NCI-H82 (cell line): ENCODE measurements at regions not wholly inside any gene's neighbourhood (a gene's known extent, or its start where the extent isn't known, plus 50 kb on each side); places are given as distances from the start of the nearest gene placed in this dataset.
A peak's percentile ranks its signal among the peaks of the same experiment; 100 is the strongest.
"Not testable (repeated sequence)": the region's sequence is repeated elsewhere in the genome, so short reads cannot be mapped to it uniquely, and the experiment has no call there.

Experiments used
- DNase-seq: peaks from one replicate; lab custom pipeline; 2025; lab: John Stamatoyannopoulos, UW

DNA sequence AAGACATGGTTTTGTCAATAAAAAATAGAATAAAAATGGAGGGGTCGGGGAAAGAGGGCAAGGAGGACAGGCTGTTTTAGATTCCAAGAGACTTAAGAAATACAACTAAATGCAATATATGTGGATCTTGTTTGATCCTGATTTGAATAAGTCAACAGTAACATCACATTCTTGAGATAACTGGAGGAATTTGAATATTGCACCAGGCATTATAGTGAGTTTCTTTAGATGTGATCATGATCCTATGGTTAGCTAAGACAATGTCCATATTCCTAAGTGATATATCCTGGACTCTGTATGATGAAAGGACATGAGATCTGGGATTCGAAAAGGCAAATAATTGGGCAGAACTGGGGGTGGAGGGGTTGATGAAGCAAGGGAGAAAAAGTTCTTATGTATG lies 311.8 kb downstream of the PLPP3 start:
- DNase-seq, result no peak

GRCh38 chr1:56266359-56266758 lies 313.0 kb downstream of the PLPP3 start:
- DNase-seq, result no peak

DNA sequence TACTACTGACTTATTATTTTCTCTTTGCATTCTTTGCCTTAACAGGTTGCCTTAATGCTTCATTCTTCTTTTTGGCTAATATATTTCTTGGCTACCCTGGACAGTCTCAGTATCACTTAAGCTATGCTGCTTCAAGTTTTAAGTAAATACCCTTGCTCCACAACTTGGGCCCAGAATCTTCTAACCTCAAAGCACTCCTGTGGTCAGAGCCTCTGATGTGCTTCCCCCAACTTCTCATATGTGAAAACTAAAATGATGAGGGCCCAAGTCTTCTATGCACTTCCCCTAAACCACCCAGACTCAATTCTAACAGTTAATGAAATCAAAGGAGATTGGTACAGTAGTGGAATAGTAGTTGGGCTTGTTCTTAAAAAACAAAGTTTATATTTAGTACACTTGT lies 314.1 kb downstream of the PLPP3 start:
- no peak for DNase-seq

- DNase-seq, result no peak
Observed at GRCh38 chr1:56263908-56264307, 315.5 kb downstream of the PLPP3 start.

- DNase-seq, result peak; percentile 40
Observed at GRCh38 chr1:56258371-56258770, 321.0 kb downstream of the PLPP3 start.

- DNase-seq, result no peak
Observed at GRCh38 chr1:56257726-56258125, 321.6 kb downstream of the PLPP3 start.

- no peak for DNase-seq
Observed at GRCh38 chr1:56256153-56257000, 323.0 kb downstream of the PLPP3 start.

DNA sequence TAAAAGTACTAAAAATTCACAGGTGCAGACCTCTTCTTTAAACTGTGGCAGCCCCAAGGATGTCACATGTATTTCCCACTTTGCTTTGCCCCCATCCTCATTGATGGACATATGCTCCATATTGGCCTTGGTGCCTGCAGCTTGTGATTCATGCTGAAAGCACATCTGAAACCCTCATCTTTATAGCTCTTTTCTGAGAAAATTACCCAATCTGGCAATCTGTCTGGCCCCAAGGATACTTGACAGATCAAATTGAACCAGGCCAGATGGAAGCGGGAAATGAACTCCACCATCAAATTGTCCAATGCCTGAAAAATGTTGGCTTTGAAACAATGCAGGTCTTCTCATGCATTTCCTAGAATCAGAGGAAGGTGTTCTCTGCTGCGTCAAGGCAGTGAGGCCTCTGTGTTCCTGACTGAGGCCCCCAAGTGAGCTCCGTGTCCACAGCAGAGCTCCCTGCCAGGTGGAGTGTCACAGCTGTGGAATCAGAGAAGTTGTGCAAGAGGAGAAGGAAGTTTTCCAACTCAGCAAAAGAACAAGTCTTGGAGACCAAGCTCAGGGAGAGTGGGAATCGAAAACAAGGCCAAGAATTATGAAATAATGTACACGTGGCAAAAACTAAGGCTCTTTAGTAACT lies 323.7 kb downstream of the PLPP3 start:
- no peak for DNase-seq

GRCh38 chr1:56254130-56254529 lies 325.2 kb downstream of the PLPP3 start:
- DNase-seq, result no peak

- no peak for DNase-seq
Observed at GRCh38 chr1:56250809-56251208, 328.6 kb downstream of the PLPP3 start.

DNA sequence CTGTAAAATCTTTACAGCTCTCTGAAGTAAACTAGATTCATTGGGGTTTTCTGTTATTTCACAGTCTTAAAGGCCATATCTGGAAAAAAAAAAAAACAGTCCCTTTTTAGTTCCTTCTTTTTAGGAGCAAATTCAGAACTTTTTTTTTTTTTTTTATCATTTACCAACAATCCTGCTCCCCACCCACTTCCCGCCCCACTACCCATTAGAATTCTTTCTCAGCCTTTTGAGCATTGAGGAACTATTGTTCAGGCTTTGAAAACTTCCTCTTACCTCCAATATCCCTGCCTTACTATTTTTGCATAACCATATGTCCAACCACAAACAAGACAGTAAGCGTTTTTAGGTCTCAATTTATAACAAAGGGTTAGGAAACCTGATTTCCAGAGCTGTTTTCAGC lies 330.1 kb downstream of the PLPP3 start:
- DNase-seq, result no peak

GRCh38 chr1:56248138-56248537 lies 331.2 kb downstream of the PLPP3 start:
- DNase-seq, result no peak

DNA sequence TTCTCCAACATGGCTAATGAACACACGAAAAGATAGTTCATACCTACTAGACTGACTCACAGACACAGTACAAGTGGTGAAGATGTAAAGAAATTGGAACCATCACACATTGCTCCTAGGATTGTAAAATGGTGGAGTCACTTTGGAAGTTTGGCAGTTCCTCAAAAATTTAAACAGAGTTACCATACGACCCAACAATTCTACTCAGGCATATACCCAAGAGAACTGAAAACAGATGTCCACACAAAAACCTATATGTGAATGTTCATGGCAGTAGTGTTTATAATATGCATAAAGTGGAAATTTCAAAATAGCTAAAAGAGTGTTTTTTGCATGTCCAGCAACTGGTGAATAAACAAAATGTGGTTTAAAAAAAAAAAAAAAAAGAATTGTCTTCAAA lies 332.6 kb downstream of the PLPP3 start:
- not testable (repeated sequence) for DNase-seq

GRCh38 chr1:56240400-56240799 lies 339.0 kb downstream of the PLPP3 start:
- DNase-seq, result no peak

- DNase-seq, result no peak
Observed at GRCh38 chr1:56237491-56238064, 341.8 kb downstream of the PLPP3 start.

DNA sequence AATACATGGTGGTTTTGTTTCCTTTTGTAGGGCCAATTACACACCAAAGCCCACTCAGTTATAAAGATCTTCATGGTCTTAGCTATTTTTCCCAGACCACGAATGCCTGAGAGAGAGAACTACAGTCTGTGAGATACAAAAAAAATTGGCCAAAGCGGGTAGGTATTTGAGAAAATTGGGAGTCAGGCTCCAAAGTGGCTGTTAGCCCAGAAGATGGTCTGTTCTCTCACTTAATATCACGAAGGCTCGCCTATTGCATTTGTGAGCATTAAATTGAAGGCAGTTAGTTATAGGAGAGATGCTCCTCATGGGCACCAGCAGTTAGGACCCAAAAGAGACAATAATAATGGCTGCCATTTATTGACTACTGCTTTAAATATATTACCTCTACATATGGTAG lies 342.7 kb downstream of the PLPP3 start:
- DNase-seq, result no peak

DNA sequence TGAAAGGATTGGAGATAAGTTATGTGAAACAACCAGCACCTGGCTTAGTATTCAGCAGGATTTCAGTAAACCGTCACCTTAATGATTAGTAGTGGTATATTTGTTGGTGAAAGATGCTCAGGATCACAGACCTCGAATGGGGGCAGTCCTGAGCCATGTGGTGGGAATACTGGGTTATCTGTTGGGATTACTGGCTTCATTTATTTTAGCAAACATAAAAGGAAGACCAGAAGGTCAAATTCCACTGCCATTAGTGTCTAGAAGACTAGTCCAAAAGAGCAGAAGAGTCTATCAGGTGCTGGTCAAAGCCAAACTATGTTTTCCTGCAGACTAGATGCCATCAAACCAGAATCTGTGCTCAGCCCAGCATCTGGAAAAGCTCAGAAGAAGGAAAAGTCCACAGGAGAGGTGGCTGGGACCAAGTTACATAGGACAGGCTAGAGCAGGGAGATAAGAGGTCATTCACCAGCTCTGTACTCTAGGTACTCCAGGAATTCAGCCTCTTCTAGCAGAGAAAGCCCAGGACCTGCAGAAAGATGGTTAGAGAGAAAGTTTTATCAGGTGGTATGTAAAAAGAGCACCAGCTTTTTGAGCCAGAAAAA lies 343.4 kb downstream of the PLPP3 start:
- no peak for DNase-seq

DNA sequence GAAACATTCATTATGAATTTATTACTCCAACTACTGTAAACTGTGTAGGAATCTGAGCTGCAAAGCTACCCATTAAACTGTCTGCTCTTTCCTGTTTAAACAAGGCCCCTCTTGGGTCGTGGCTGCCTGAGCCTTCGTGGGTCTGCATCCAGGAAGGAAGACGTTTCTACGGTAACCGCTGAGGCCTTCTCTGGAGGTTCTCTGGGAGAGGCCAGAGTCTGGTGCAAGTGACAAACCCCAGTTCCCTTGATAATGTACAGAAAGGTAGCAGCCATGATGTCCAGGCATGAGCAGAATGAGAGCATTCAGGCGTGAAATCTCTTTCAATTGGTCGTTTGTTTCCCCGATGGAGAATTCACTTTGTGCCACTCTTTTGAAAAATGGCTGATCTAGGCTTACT lies 350.2 kb downstream of the PLPP3 start:
- DNase-seq, result no peak

- no peak for DNase-seq
Observed at GRCh38 chr1:56227886-56228285, 351.5 kb downstream of the PLPP3 start.

DNA sequence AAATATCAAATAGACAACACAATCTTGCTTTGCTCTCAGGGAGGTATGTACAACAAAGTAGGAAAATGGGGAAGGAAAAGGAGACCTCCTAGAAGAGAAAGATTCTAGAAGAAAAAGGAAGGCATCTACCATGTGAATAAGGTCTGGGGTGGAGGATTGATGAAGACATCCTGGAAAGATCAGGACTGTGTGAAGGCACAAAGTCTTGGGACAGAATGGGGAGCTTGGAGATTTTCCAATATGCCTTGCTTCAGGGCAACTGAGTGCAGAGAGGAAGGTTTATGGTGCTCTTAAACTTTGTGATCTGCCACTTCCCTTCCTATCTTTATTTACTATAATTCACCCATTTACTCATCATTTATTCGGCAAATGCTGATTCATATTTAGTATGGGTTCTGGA lies 352.0 kb downstream of the PLPP3 start:
- DNase-seq, result no peak

DNA sequence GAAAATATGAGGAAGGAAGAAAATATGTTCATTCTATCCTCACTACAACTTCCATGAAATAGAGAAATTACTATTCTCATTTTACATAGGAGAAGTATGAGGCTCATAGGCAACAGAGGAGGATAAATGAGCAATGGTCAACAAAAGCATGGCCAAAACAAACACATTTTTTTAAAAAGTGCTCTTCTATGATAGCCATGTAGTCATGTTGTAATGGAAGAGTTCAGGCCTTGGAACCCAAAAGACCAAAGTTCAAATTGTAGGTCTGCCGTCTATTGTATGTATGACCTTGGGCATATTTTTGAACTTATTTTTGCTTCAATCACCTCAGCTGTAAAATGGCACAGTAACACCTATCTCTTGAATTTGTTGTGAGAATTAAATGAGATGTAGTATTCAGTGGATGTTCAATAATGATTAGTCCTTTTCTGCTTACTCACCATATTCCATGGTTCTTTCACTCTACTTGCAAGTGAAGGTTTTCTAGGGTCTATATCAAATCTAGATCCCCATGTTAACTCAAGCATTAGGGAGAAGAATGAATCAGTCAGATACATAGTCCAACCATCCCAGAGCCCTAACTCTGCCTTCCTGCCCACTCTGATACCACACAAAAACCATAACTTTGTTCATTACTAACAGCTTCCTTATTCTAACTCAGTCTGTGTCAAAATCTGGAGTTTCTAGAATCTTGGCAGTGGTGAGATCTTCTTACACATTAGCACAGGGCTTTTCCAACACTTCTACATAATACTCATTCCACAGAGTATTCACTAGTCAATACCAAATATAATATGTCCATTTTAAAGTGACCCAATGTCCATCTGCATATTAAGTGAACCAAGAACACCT lies 353.2 kb downstream of the PLPP3 start:
- DNase-seq, result no peak

DNA sequence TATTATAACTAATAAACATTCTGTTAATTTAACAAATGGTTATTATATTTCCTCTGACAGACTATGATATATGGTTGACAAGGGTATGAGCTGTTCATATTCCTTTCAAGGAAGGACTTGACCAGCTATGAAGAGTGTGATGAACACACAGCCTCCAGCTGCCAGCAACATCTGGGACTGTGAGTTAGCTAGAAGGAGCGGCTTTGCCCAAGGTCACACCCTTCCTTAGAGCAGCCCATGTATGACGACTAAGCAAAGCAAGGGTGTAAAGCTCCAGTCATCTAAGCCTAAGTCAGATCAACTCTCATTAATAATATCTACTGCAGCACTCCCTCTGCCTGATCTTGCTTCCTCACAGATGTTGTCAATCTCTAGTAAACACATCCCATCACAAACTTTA lies 355.4 kb downstream of the PLPP3 start:
- DNase-seq, result no peak
